ENCODE measurements at regions not wholly inside any gene's neighbourhood (a gene's known extent, or its start where the extent isn't known, plus 50 kb on each side); places are given as distances from the start of the nearest gene placed in this dataset.
A peak's percentile ranks its signal among the peaks of the same experiment; 100 is the strongest.

DNA sequence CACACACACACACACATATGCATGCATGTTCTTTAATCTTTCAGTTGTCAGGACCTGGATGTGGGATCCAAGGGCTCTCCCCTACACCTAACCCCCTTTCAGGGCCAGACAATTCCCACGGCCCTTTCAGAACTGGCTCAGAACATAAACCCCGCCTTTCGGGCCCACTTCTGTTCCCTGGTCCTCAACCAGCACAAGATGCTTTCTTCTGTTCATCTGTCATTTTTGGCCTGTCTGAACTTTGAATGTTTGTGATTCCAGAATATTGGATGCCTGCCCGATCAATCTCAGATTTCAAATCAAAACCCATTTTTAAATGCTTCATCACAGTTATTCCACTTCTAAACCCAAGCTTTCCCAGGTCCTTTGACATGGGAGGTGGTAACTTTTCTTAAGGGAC, 167.3 kb downstream of the USP12 start:
- Histone ChIP-seq H3K4me3 (ENCODE audit: low read depth, low read length) (no peak overlapping the region), H3K9me3 (no peaks in the 10 kb centered on the region), H3K4me1 (no peaks in the 10 kb centered on the region), H3K36me3 (ENCODE audit: control insufficient read depth, insufficient read depth, low read length) (no peaks in the 10 kb centered on the region), H3K27me3 (replicated peaks; ENCODE audit: control insufficient read depth, insufficient read depth, low read length) (no peaks in the 10 kb centered on the region)
- Mint-ChIP-seq H3K4me3 (ENCODE audit: unreplicated experiment) (no peak overlapping the region), H3K9me3 (ENCODE audit: unreplicated experiment) (no peaks in the 10 kb centered on the region), H3K4me1 (ENCODE audit: low read depth, unreplicated experiment) (no peaks in the 10 kb centered on the region), H3K27me3 (ENCODE audit: insufficient read depth, unreplicated experiment) (no peaks in the 10 kb centered on the region), H3K27ac (ENCODE audit: unreplicated experiment) (no peak overlapping the region), H3K36me3 (ENCODE audit: insufficient read depth, unreplicated experiment) (no peaks in the 10 kb centered on the region)
- DNase-seq: no peak
- intact Hi-C loops (cut with micrococcal nuclease; ENCODE audit: unreplicated experiment): no loop called here
- no TSS peak for BruUV-seq (replicated peaks)
- CTCF ChIA-PET: no interaction called here
- POLR2A ChIA-PET: no interaction called here
- no peak for TF ChIP-seq CTCF (IDR thresholded peaks at IDR 0.05; ENCODE audit: insufficient read depth in 1 of 2, low read depth in 1 of 2, low read length in 1 of 2, severe bottlenecking in 1 of 2, unreplicated experiment in 1 of 2)

- TF ChIP-seq CTCF (IDR thresholded peaks at IDR 0.05; ENCODE audit: insufficient read depth in 1 of 2, low read depth in 1 of 2, low read length in 1 of 2, severe bottlenecking in 1 of 2, unreplicated experiment in 1 of 2): no peak
- Histone ChIP-seq H3K9me3 (no peaks in the 10 kb centered on the region), H3K4me1 (no peaks in the 10 kb centered on the region), H3K36me3 (ENCODE audit: control insufficient read depth, insufficient read depth, low read length) (no peaks in the 10 kb centered on the region), H3K4me3 (ENCODE audit: low read depth, low read length) (no peak overlapping the region), H3K27me3 (replicated peaks; ENCODE audit: control insufficient read depth, insufficient read depth, low read length) (no peaks in the 10 kb centered on the region)
- H3K36me3 Mint-ChIP-seq (ENCODE audit: insufficient read depth, unreplicated experiment): no peaks in the 10 kb centered on the region
- H3K4me1 Mint-ChIP-seq (ENCODE audit: low read depth, unreplicated experiment): no peaks in the 10 kb centered on the region
- ChIA-PET CTCF (interaction anchor here (0.5 to 1.0 kb wide), 3 partner anchors 55 to 269 kb away, joined by 3 to 4 read pairs (median 4); partner anchors contain the start of gene RASL11A), POLR2A (no interaction called here)
- BruUV-seq (replicated peaks): no TSS peak
- intact Hi-C loops (cut with micrococcal nuclease; ENCODE audit: unreplicated experiment): no loop called here
- no peaks in the 10 kb centered on the region for H3K27me3 Mint-ChIP-seq (ENCODE audit: insufficient read depth, unreplicated experiment)
- H3K4me3 Mint-ChIP-seq (ENCODE audit: unreplicated experiment): no peak overlapping the region
- no peaks in the 10 kb centered on the region for H3K9me3 Mint-ChIP-seq (ENCODE audit: unreplicated experiment)
- no peak overlapping the region for H3K27ac Mint-ChIP-seq (ENCODE audit: unreplicated experiment)
- DNase-seq: peak; percentile 27 to 54
These were observed 169.9 kb downstream of the USP12 start for GRCh38 chr13:27001705-27002104.

- no peak for TF ChIP-seq CTCF (IDR thresholded peaks at IDR 0.05; ENCODE audit: insufficient read depth in 1 of 2, low read depth in 1 of 2, low read length in 1 of 2, severe bottlenecking in 1 of 2, unreplicated experiment in 1 of 2)
- Mint-ChIP-seq H3K27me3 (ENCODE audit: insufficient read depth, unreplicated experiment) (no peaks in the 10 kb centered on the region), H3K27ac (ENCODE audit: unreplicated experiment) (no peak overlapping the region), H3K9me3 (ENCODE audit: unreplicated experiment) (no peaks in the 10 kb centered on the region), H3K36me3 (ENCODE audit: insufficient read depth, unreplicated experiment) (no peaks in the 10 kb centered on the region), H3K4me3 (ENCODE audit: unreplicated experiment) (no peak overlapping the region), H3K4me1 (ENCODE audit: low read depth, unreplicated experiment) (no peaks in the 10 kb centered on the region)
- H3K9me3 ChIP-seq: no peaks in the 10 kb centered on the region
- no peaks in the 10 kb centered on the region for H3K4me1 ChIP-seq
- H3K4me3 ChIP-seq (ENCODE audit: low read depth, low read length): no peak overlapping the region
- ChIA-PET POLR2A (no interaction called here), CTCF (interaction anchor here (0.8 kb wide), 1 partner anchor 15 kb away, joined by 3 read pairs; no protein-coding TSS in a partner anchor)
- intact Hi-C loops (cut with micrococcal nuclease; ENCODE audit: unreplicated experiment): no loop called here
- H3K27me3 ChIP-seq (replicated peaks; ENCODE audit: control insufficient read depth, insufficient read depth, low read length): no peaks in the 10 kb centered on the region
- BruUV-seq (replicated peaks): no TSS peak
- H3K36me3 ChIP-seq (ENCODE audit: control insufficient read depth, insufficient read depth, low read length): no peaks in the 10 kb centered on the region
- no peak for DNase-seq
These were observed 170.9 kb downstream of the USP12 start for GRCh38 chr13:27000686-27001085.
